Epithelial cell of prostate (primary cell): ENCODE measurements at regions not wholly inside any gene's neighbourhood (a gene's known extent, or its start where the extent isn't known, plus 50 kb on each side); places are given as distances from the start of the nearest gene placed in this dataset.

Experiments
- DNase-seq: peaks from one replicate; pipeline ENCODE4 v3.0.0-alpha.2; 2011; ENCODE audit warnings: low read depth, low spot score
- H3K27ac ChIP-seq: fragments of 450-650 bp; 2 replicates; pipeline ENCODE4 v1.5.1; 2017; ENCODE audit warnings: mild to moderate bottlenecking

- H3K27ac ChIP-seq = no peak overlapping the region
- no peak for DNase-seq
These were observed 146.6 kb upstream of the NCK2 start for GRCh38 chr2:105597806-105598803.

- DNase-seq = no peak
These were observed 147.5 kb upstream of the NCK2 start for GRCh38 chr2:105597011-105597805.

GRCh38 chr2:105596411-105596921 lies 148.2 kb upstream of the NCK2 start:
- DNase-seq = no peak
- H3K27ac ChIP-seq = no peak overlapping the region

More at GRCh38 chr2:105597011-105597805, 147.5 kb upstream of the NCK2 start:
- no peak overlapping the region for H3K27ac ChIP-seq

- no peak overlapping the region for H3K27ac ChIP-seq
- no peak for DNase-seq
These were observed 149.2 kb upstream of the NCK2 start for GRCh38 chr2:105595536-105595935.

GRCh38 chr2:105593221-105593967 lies 151.3 kb upstream of the NCK2 start:
- no peak for DNase-seq
- no peak overlapping the region for H3K27ac ChIP-seq

GRCh38 chr2:105592288-105592687 lies 152.4 kb upstream of the NCK2 start:
- no peak overlapping the region for H3K27ac ChIP-seq
- DNase-seq = no peak

- DNase-seq = no peak
- no peak overlapping the region for H3K27ac ChIP-seq
These were observed 153.7 kb upstream of the NCK2 start for GRCh38 chr2:105590780-105591660.

DNA sequence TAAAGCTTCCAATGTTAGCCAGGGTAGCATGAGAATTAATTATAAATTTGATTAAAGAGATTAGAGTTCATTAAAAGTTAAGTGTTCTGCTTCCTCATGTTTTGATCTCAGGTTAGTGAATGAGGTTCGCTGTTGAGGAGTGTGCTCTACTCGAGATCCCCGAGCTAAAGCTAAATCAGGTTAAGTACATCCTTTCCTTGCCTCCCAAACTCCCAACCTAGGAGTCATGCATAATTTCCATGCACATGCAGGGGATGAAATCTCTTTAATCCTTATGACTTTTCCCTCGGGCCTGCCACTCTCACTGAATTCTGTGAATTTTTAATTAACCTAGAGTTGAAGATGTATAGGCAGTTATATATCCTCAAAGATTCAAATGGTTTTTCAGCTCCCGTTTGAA lies 156.1 kb upstream of the NCK2 start:
- no peak overlapping the region for H3K27ac ChIP-seq
- no peak for DNase-seq

DNA sequence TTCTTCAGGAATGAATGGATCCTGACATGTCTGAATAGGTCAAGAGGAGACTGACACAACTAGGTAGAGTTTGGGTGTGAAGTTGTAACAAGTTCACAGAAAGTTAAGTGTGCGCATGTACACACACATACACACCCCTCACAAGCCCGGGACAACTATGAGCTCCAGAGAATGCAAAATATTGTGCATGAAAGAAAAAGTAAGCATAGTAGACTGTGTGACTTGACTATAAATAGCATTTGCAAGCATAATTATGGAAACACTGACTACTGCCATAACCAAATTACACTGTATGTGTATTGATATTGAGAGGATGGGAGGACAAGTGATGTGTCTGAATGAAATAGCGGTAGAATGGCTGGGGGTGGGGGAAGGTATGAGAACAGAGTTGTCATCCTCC lies 157.1 kb upstream of the NCK2 start:
- H3K27ac ChIP-seq = no peak overlapping the region
- DNase-seq = no peak

DNA sequence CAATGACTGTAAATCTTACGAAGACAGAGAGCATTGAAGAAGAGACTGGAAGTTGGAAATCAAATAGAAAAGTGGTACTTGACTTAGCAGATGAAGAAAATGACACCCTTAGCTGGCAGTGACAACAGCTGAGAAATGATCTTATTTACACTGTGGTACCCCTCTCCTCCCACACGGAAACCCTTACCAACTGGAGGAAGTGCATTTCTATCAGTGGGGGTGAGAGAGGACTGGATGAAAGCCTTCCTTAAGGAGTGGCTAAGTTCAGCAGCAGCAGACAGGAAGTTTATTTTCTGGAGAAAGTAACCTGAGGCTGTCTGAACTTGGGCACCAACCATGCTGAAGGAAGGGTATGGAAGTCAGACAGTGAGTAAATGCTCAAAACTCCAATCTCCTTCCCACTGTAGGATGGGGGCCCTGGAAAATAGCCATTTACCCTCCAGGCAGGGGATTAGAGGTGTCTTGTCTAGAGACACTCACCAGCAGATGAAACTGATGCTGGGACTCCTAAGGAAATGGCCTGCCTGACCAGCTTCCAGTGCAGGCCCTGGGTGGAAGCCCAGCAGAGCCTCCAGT lies 160.2 kb upstream of the NCK2 start:
- DNase-seq = no peak
- H3K27ac ChIP-seq = peak overlapping the region; percentile 42

- peak; percentile 74 for DNase-seq
- peak overlapping the region; percentile 42 for H3K27ac ChIP-seq
These were observed 161.6 kb upstream of the NCK2 start for GRCh38 chr2:105582952-105583660.

DNA sequence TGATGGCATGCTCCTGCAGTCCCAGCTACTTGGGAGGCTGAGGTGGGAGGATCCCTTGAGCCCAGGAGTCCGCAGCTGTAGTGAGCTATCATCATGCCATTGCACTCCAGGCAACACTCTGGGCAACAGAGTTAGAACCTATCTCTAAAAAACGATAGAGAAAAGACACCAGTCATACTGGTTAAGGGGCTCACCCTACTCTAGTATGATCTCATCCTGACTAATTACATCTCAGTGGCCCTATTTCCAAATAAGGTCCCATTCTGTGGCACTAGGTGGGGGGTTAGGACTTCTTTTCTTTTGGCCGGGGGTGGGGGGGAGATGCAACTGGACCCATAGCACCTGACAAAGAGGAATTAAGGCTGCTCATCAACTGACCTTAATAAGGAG lies 163.2 kb upstream of the NCK2 start:
- H3K27ac ChIP-seq = no peak overlapping the region
- no peak for DNase-seq

DNA sequence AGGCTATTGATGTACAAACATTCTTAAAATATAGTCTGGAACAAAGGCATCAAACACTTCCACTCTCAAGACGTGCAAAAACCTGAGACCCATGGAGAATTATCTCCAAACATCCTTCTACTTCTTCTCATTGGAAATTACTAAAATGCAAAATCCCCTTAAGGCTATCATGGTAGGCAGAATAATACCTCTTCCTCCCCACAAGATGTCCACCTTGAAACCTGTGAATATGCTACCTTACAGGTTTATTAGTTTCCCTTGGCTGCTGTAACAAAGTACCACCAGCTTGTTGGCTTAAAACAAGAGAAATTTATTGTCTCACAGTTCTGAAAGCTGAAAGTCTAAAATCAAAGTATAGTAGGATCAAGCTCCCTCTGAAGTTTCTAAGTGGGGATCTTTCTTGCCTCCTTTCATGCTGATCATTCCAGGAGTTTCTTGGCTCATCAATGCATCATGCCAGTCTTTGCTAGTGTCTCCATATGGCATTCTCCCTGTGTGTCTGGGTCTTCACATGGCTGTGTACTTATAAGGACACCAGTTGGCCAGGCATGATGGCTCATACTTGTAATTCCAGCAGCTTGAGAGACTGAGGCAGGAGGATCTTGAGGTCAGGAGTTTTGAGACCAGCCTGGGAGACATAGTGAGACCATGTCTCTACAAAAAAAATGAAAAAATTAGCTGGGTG lies 163.7 kb upstream of the NCK2 start:
- DNase-seq = no peak
- H3K27ac ChIP-seq = no peak overlapping the region

- no peak for DNase-seq
- H3K27ac ChIP-seq = no peak overlapping the region
These were observed 164.5 kb upstream of the NCK2 start for GRCh38 chr2:105580216-105580615.

- DNase-seq = no peak
- H3K27ac ChIP-seq = no peak overlapping the region
These were observed 166.5 kb upstream of the NCK2 start for GRCh38 chr2:105578166-105578565.

GRCh38 chr2:105577762-105578161 lies 166.9 kb upstream of the NCK2 start:
- H3K27ac ChIP-seq = no peak overlapping the region
- DNase-seq = no peak

GRCh38 chr2:105576440-105577241 lies 168.1 kb upstream of the NCK2 start:
- H3K27ac ChIP-seq = no peak overlapping the region
- DNase-seq = no peak
